GM12891 (cell line): ENCODE measurements at regions not wholly inside any gene's neighbourhood (a gene's known extent, or its start where the extent isn't known, plus 50 kb on each side); places are given as distances from the start of the nearest gene placed in this dataset.

Experiments used
- DNase-seq: peaks from one replicate; pipeline ENCODE4 v3.0.0; 2011; ENCODE audit warnings: low spot score; ENCODE audit not compliant: insufficient read length
- FAIRE-seq: peaks from 2 replicates; lab custom pipeline; 2011; peaks lifted over from hg19 to GRCh38; lab: Jason Lieb, UNC
- PAX5 ChIP-seq: IDR thresholded peaks from 2 replicates; pipeline ENCODE4 v1.6.1; 2011; ENCODE audit warnings: low read length, moderate library complexity, mild to moderate bottlenecking; ENCODE audit not compliant: insufficient read depth, severe bottlenecking
- POLR2A ChIP-seq: IDR thresholded peaks from 2 replicates; pipeline ENCODE4 v1.6.1; 2011; ENCODE audit warnings: low read depth, low read length, control low read depth
- POLR2AphosphoS5 ChIP-seq: IDR thresholded peaks from 2 replicates; pipeline ENCODE4 v1.6.1; 2011; ENCODE audit warnings: low read depth, low read length, control low read depth
- POU2F2 ChIP-seq: IDR thresholded peaks from 2 replicates; pipeline ENCODE4 v1.6.1; 2011; ENCODE audit warnings: low read depth, mild to moderate bottlenecking, control low read depth, low read length, moderate library complexity
- SPI1 ChIP-seq: IDR thresholded peaks from 2 replicates; pipeline ENCODE4 v1.6.1; 2011; ENCODE audit warnings: low read depth, low read length, control low read depth
- TAF1 ChIP-seq: IDR thresholded peaks from 2 replicates; pipeline ENCODE4 v1.6.1; 2011; ENCODE audit warnings: low read depth, low read length, control low read depth

GRCh38 chr13:78254113-78254512, 335.5 kb upstream of the EDNRB start:
- DNase-seq (no peak), FAIRE-seq (no peak)
- TF ChIP-seq TAF1 (no peak), POLR2A (no peak), POU2F2 (no peak), SPI1 (no peak), POLR2AphosphoS5 (no peak), PAX5 (no peak)

- no peak for FAIRE-seq
- DNase-seq, result no peak
- TF ChIP-seq POLR2A, result no peak
- no peak for TF ChIP-seq POLR2AphosphoS5
- TF ChIP-seq PAX5, result no peak
- no peak for TF ChIP-seq SPI1
- no peak for TF ChIP-seq POU2F2
- no peak for TF ChIP-seq TAF1
Observed at GRCh38 chr13:78247362-78247761, 328.7 kb upstream of the EDNRB start.

- FAIRE-seq, result no peak
- peak; percentile 0 for DNase-seq
- TF ChIP-seq SPI1, result no peak
- TF ChIP-seq POLR2A, result no peak
- no peak for TF ChIP-seq POLR2AphosphoS5
- no peak for TF ChIP-seq POU2F2
- no peak for TF ChIP-seq TAF1
- TF ChIP-seq PAX5, result no peak
Observed at GRCh38 chr13:78241278-78241919, 322.8 kb upstream of the EDNRB start.

- DNase-seq (no peak), FAIRE-seq (peak; percentile 28)
- TF ChIP-seq PAX5 (no peak), SPI1 (no peak), POLR2A (no peak), POU2F2 (no peak), TAF1 (no peak), POLR2AphosphoS5 (no peak)
Observed at GRCh38 chr13:78239714-78240113, 321.1 kb upstream of the EDNRB start.

GRCh38 chr13:78238911-78239310, 320.3 kb upstream of the EDNRB start:
- FAIRE-seq, result no peak
- DNase-seq, result no peak
- no peak for TF ChIP-seq SPI1
- TF ChIP-seq POLR2AphosphoS5, result no peak
- no peak for TF ChIP-seq POU2F2
- TF ChIP-seq POLR2A, result no peak
- TF ChIP-seq PAX5, result no peak
- TF ChIP-seq TAF1, result no peak

GRCh38 chr13:78228940-78229339, 310.3 kb upstream of the EDNRB start:
- no peak for FAIRE-seq
- no peak for TF ChIP-seq PAX5
- DNase-seq, result no peak

- DNase-seq (no peak), FAIRE-seq (no peak)
- no peak for TF ChIP-seq POU2F2
Observed at GRCh38 chr13:78228211-78228610, 309.6 kb upstream of the EDNRB start.

- TF ChIP-seq POLR2AphosphoS5 (no peak), SPI1 (no peak), POLR2A (no peak), TAF1 (no peak), POU2F2 (no peak), PAX5 (no peak)
- DNase-seq (no peak), FAIRE-seq (no peak)
Observed at GRCh38 chr13:78227709-78228108, 309.1 kb upstream of the EDNRB start.

GRCh38 chr13:78215458-78216108, 297.0 kb upstream of the EDNRB start:
- FAIRE-seq (no peak), DNase-seq (no peak)

GRCh38 chr13:78201411-78201810, 282.8 kb upstream of the EDNRB start:
- FAIRE-seq (no peak), DNase-seq (no peak)
- TF ChIP-seq TAF1, result no peak
- TF ChIP-seq PAX5, result no peak
- TF ChIP-seq POU2F2, result no peak
- TF ChIP-seq POLR2AphosphoS5, result no peak

More at GRCh38 chr13:78215458-78216108, 297.0 kb upstream of the EDNRB start:
- no peak for TF ChIP-seq PAX5
- no peak for TF ChIP-seq POLR2A
- no peak for TF ChIP-seq TAF1
- no peak for TF ChIP-seq POU2F2
- no peak for TF ChIP-seq POLR2AphosphoS5
- no peak for TF ChIP-seq SPI1

GRCh38 chr13:78198821-78199220, 280.2 kb upstream of the EDNRB start:
- FAIRE-seq, result no peak
- no peak for DNase-seq
- TF ChIP-seq SPI1 (no peak), TAF1 (no peak), POLR2AphosphoS5 (no peak), PAX5 (no peak), POU2F2 (no peak), POLR2A (no peak)
